ENCODE measurements at regions not wholly inside any gene's neighbourhood (a gene's known extent, or its start where the extent isn't known, plus 50 kb on each side); places are given as distances from the start of the nearest gene placed in this dataset.

DNA sequence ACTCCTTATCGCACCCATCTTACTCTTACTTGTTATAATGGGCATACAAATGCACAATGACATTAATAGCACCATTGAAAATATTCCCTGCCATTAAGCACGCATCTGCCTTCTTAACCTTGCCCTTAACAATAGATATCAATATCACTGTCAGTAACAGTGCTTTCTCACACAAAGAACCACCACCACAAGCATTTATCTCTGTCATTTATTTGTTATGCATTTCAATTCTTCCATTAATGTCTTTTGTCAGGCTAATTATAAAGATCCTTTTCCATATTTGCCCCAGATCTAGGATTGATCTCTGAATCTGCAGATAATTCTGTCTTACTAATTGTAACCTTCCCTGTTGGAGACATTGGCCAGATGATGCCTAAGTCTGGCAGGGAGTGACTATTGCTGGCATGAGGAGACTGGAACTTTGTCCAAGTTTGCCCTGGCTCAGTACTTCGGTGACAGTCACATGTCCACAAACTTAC is 419.6 kb upstream of the TGFBR2 start:
- no peak for TF ChIP-seq POLR2A (IDR thresholded peaks at IDR 0.05)
- TF ChIP-seq, protein P1, sequence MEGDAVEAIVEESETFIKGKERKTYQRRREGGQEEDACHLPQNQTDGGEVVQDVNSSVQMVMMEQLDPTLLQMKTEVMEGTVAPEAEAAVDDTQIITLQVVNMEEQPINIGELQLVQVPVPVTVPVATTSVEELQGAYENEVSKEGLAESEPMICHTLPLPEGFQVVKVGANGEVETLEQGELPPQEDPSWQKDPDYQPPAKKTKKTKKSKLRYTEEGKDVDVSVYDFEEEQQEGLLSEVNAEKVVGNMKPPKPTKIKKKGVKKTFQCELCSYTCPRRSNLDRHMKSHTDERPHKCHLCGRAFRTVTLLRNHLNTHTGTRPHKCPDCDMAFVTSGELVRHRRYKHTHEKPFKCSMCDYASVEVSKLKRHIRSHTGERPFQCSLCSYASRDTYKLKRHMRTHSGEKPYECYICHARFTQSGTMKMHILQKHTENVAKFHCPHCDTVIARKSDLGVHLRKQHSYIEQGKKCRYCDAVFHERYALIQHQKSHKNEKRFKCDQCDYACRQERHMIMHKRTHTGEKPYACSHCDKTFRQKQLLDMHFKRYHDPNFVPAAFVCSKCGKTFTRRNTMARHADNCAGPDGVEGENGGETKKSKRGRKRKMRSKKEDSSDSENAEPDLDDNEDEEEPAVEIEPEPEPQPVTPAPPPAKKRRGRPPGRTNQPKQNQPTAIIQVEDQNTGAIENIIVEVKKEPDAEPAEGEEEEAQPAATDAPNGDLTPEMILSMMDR (IDR thresholded peaks at IDR 0.05), result no peak
